GM23338 (cell line): ENCODE measurements at regions not wholly inside any gene's neighbourhood (a gene's known extent, or its start where the extent isn't known, plus 50 kb on each side); places are given as distances from the start of the nearest gene placed in this dataset.

ENCODE experiments used
- EZH2 ChIP-seq: fragments of 200-600 bp; sonication (generic); IDR thresholded peaks from one replicate; pipeline ENCODE4 v1.8.0; 2017; ENCODE audit warnings: antibody characterized with exemption, mild to moderate bottlenecking, low read depth; ENCODE audit not compliant: unreplicated experiment
- JUNB ChIP-seq: IDR thresholded peaks from one replicate; pipeline ENCODE4 v1.6.1; 2016; ENCODE audit warnings: antibody characterized with exemption; ENCODE audit not compliant: unreplicated experiment
- NANOG ChIP-seq: IDR thresholded peaks from 2 replicates; pipeline ENCODE4 v1.6.1; 2016; ENCODE audit warnings: antibody characterized with exemption, borderline replicate concordance
- POLR2AphosphoS5 ChIP-seq: IDR thresholded peaks from 2 replicates; pipeline ENCODE4 v1.6.1; 2016; ENCODE audit warnings: antibody characterized with exemption, low read depth
- STAT1 ChIP-seq: IDR thresholded peaks from one replicate; pipeline ENCODE4 v1.6.1; 2016; ENCODE audit warnings: antibody characterized with exemption; ENCODE audit not compliant: unreplicated experiment
- TF ChIP-seq, protein P1 (sequence below), 2 experiments: fragments of 200-600 bp in 1 of 2; sonication (generic) in 1 of 2; conservative IDR thresholded peaks; 2 replicates each; pipeline versions ENCODE4 v1.5.1 to v1.6.1; 2016 to 2017; ENCODE audit warnings: antibody characterized with exemption in 2 of 2, low read depth in 2 of 2, mild to moderate bottlenecking in 2 of 2, moderate library complexity in 1 of 2
- TF ChIP-seq, protein P2 (sequence below): IDR thresholded peaks from one replicate; pipeline ENCODE4 v1.6.1; 2018; ENCODE audit warnings: antibody characterized with exemption; ENCODE audit not compliant: unreplicated experiment

DNA sequence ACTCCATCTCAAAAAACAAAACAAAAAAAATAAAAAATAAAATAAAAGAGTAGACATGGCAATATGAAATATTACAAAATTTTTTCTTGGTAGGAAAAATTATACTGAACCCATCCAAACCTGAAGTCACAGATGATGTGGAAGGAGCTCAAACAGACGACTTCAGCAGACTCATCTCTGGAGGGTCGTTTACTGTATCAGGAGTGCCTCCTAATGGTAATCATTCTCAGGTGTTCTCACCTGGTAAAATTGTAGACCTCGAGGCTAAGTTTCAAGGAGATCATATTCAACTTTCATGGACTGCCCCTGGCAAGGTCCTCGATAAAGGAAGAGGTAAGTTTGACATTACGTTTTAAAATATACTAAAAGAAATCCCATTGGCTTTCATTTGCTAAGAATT is 54.3 kb upstream of the SH3GLB1 start:
- TF ChIP-seq, protein P1, sequence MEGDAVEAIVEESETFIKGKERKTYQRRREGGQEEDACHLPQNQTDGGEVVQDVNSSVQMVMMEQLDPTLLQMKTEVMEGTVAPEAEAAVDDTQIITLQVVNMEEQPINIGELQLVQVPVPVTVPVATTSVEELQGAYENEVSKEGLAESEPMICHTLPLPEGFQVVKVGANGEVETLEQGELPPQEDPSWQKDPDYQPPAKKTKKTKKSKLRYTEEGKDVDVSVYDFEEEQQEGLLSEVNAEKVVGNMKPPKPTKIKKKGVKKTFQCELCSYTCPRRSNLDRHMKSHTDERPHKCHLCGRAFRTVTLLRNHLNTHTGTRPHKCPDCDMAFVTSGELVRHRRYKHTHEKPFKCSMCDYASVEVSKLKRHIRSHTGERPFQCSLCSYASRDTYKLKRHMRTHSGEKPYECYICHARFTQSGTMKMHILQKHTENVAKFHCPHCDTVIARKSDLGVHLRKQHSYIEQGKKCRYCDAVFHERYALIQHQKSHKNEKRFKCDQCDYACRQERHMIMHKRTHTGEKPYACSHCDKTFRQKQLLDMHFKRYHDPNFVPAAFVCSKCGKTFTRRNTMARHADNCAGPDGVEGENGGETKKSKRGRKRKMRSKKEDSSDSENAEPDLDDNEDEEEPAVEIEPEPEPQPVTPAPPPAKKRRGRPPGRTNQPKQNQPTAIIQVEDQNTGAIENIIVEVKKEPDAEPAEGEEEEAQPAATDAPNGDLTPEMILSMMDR (conservative IDR thresholded peaks at IDR 0.05; ENCODE audit: low read depth in 2 of 2): peak; percentile 38 to 64
- TF ChIP-seq STAT1 (no peak), POLR2AphosphoS5 (no peak), EZH2 (no peak), NANOG (no peak), JUNB (no peak)
- TF ChIP-seq, protein P2, sequence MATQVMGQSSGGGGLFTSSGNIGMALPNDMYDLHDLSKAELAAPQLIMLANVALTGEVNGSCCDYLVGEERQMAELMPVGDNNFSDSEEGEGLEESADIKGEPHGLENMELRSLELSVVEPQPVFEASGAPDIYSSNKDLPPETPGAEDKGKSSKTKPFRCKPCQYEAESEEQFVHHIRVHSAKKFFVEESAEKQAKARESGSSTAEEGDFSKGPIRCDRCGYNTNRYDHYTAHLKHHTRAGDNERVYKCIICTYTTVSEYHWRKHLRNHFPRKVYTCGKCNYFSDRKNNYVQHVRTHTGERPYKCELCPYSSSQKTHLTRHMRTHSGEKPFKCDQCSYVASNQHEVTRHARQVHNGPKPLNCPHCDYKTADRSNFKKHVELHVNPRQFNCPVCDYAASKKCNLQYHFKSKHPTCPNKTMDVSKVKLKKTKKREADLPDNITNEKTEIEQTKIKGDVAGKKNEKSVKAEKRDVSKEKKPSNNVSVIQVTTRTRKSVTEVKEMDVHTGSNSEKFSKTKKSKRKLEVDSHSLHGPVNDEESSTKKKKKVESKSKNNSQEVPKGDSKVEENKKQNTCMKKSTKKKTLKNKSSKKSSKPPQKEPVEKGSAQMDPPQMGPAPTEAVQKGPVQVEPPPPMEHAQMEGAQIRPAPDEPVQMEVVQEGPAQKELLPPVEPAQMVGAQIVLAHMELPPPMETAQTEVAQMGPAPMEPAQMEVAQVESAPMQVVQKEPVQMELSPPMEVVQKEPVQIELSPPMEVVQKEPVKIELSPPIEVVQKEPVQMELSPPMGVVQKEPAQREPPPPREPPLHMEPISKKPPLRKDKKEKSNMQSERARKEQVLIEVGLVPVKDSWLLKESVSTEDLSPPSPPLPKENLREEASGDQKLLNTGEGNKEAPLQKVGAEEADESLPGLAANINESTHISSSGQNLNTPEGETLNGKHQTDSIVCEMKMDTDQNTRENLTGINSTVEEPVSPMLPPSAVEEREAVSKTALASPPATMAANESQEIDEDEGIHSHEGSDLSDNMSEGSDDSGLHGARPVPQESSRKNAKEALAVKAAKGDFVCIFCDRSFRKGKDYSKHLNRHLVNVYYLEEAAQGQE: no peak
